ENCODE measurements at regions not wholly inside any gene's neighbourhood (a gene's known extent, or its start where the extent isn't known, plus 50 kb on each side); places are given as distances from the start of the nearest gene placed in this dataset.

GRCh38 chr3:87979527-87979926 lies 79.3 kb downstream of the CGGBP1 start:
- no peak for FAIRE-seq
- no TSS peak for BruUV-seq (replicated peaks)
- CTCF ChIA-PET (ENCODE audit: low intra/inter-chr PET ratio) = no interaction called here

More at GRCh38 chr3:87979527-87979926, 79.3 kb downstream of the CGGBP1 start:
- Histone ChIP-seq H3K27me3 (ENCODE audit: control insufficient read depth in 2 of 2, insufficient read depth in 2 of 2, low read length in 2 of 2) (no peaks in the 10 kb centered on the region), H4K20me1 (replicated peaks; ENCODE audit: control insufficient read depth, insufficient read depth, low read length) (no peaks in the 10 kb centered on the region), H3K79me2 (ENCODE audit: control insufficient read depth, insufficient read depth, low read length) (no peaks in the 10 kb centered on the region), H2AFZ (ENCODE audit: low read depth, low read length) (no peak overlapping the region), H3K27ac (ENCODE audit: extremely low read depth, low read depth, low read length) (no peak overlapping the region), H3K9me3 (replicated peaks; ENCODE audit: control insufficient read depth, insufficient read depth, low read depth, low read length) (no peaks in the 10 kb centered on the region; the same call in 1 of the 2 replicates), H3K4me3 (no peak overlapping the region), H3K4me2 (ENCODE audit: insufficient read depth, low read length) (no peak overlapping the region), H3K9me1 (ENCODE audit: control insufficient read depth, insufficient read depth, low read length) (no peaks in the 10 kb centered on the region), H3K4me1 (replicated peaks in 1 of 2; ENCODE audit: control insufficient read depth in 2 of 2, insufficient read depth in 2 of 2, low read length in 2 of 2) (no peaks in the 10 kb centered on the region), H3K36me3 (ENCODE audit: control insufficient read depth, insufficient read depth, low read length) (no peaks in the 10 kb centered on the region), H3K9ac (ENCODE audit: insufficient read depth in 1 of 2, low read depth in 2 of 2, low read length in 2 of 2) (no peak overlapping the region)
- POLR2A ChIA-PET = no interaction called here
- TF ChIP-seq POLR2G (IDR thresholded peaks at IDR 0.05; ENCODE audit: low read depth, low read length) = peak; percentile 36; the same call in 1 of the 2 replicates
- no peak for TF ChIP-seq TFE3 (CRISPR knock-in tag; IDR thresholded peaks at IDR 0.05)
- no peak for TF ChIP-seq HNRNPLL (IDR thresholded peaks at IDR 0.05; ENCODE audit: low read depth, low read length, poor library complexity, severe bottlenecking)
- TF ChIP-seq THRAP3 (IDR thresholded peaks at IDR 0.05; ENCODE audit: borderline replicate concordance) = no peak
- TF ChIP-seq NFIC (IDR thresholded peaks at IDR 0.05) = peak; percentile 61
- no peak for TF ChIP-seq TCF15 (CRISPR knock-in tag; IDR thresholded peaks at IDR 0.05)
- ATAC-seq (no peak; the same call in 2 of the 3 replicates), DNase-seq (ENCODE audit: extremely low read depth in 1 of 4, low spot score in 3 of 4) (no peak)
- in situ Hi-C loops (cut with MboI) (no loop called here), intact Hi-C loops (cut with micrococcal nuclease) (no loop called here)
- WGBS (ENCODE audit: insufficient coverage, low coverage, missing lambda C conversion rate) = 93% methylated on average over 4 of the region's 4 CpGs
